H9 (cell line): ENCODE measurements at regions not wholly inside any gene's neighbourhood (a gene's known extent, or its start where the extent isn't known, plus 50 kb on each side); places are given as distances from the start of the nearest gene placed in this dataset.

Source experiments
- DNase-seq: peaks from one replicate; pipeline ENCODE4 v3.0.0-alpha.2; 2017
- H2AFZ ChIP-seq: one replicate; pipeline ENCODE4 v1.6.1; 2013; ENCODE audit warnings: mild to moderate bottlenecking, low read length, control low read depth, moderate library complexity
- H2AK5ac ChIP-seq: 2 replicates; pipeline ENCODE4 v1.6.1; 2013; ENCODE audit warnings: low read length, control low read depth, mixed read lengths; ENCODE audit not compliant: insufficient read length
- H2BK120ac ChIP-seq: one replicate; pipeline ENCODE4 v1.6.1; 2013; ENCODE audit warnings: low read depth, mild to moderate bottlenecking, low read length, control low read depth, inconsistent platforms; ENCODE audit not compliant: poor library complexity, severe bottlenecking
- H2BK12ac ChIP-seq: 2 replicates; pipeline ENCODE4 v1.6.1; 2013; ENCODE audit warnings: low read length, control low read depth, mixed read lengths, low read depth; ENCODE audit not compliant: insufficient read length
- H2BK15ac ChIP-seq: 2 replicates; pipeline ENCODE4 v1.6.1; 2013; ENCODE audit warnings: low read depth, low read length, control low read depth
- H2BK20ac ChIP-seq: one replicate; pipeline ENCODE4 v1.6.1; 2013; ENCODE audit warnings: low read depth, mild to moderate bottlenecking, low read length, control low read depth, inconsistent platforms; ENCODE audit not compliant: poor library complexity, severe bottlenecking
- H2BK5ac ChIP-seq: 2 replicates; pipeline ENCODE4 v1.6.1; 2013; ENCODE audit warnings: low read length, control low read depth, mixed read lengths; ENCODE audit not compliant: insufficient read length
- H3K14ac ChIP-seq: 2 replicates; pipeline ENCODE4 v1.6.1; 2013; ENCODE audit warnings: low read length, control low read depth; ENCODE audit not compliant: insufficient read depth
- H3K18ac ChIP-seq: 2 replicates; pipeline ENCODE4 v1.6.1; 2013; ENCODE audit warnings: low read depth, mild to moderate bottlenecking, mixed read lengths, low read length, control low read depth; ENCODE audit not compliant: insufficient read length
- H3K23ac ChIP-seq: 2 replicates; pipeline ENCODE4 v1.6.1; 2013; ENCODE audit warnings: low read length, control low read depth, mixed read lengths, low read depth; ENCODE audit not compliant: insufficient read length
- H3K23me2 ChIP-seq: 2 replicates; pipeline ENCODE4 v1.6.1; 2013; ENCODE audit warnings: low read depth, mild to moderate bottlenecking, mixed read lengths, low read length, control low read depth; ENCODE audit not compliant: insufficient read length, poor library complexity, severe bottlenecking
- H3K27ac ChIP-seq: 2 replicates; pipeline ENCODE4 v1.5.1; 2013; ENCODE audit warnings: low read length, control low read depth, mixed read lengths, low read depth; ENCODE audit not compliant: insufficient read length
- H3K27me3 ChIP-seq: 2 replicates; pipeline ENCODE4 v1.6.1; 2013; ENCODE audit warnings: low read length, control low read depth, inconsistent platforms; ENCODE audit not compliant: insufficient read depth
- H3K4ac ChIP-seq: 2 replicates; pipeline ENCODE4 v1.6.1; 2013; ENCODE audit warnings: low read depth, mild to moderate bottlenecking, control low read depth, inconsistent platforms, low read length, moderate library complexity
- H3K4me1 ChIP-seq: 2 replicates; pipeline ENCODE4 v1.6.1; 2013; ENCODE audit warnings: low read length, control low read depth, inconsistent platforms; ENCODE audit not compliant: insufficient read depth
- H3K4me2 ChIP-seq: 2 replicates; pipeline ENCODE4 v1.6.1; 2013; ENCODE audit warnings: low read length, control low read depth, mixed read lengths; ENCODE audit not compliant: insufficient read length, insufficient read depth
- H3K56ac ChIP-seq: 2 replicates; pipeline ENCODE4 v1.6.1; 2013; ENCODE audit warnings: low read depth, mild to moderate bottlenecking, mixed read lengths, low read length, control low read depth; ENCODE audit not compliant: insufficient read length
- H3K79me1 ChIP-seq: 2 replicates; pipeline ENCODE4 v1.6.1; 2013; ENCODE audit warnings: low read depth, mild to moderate bottlenecking, moderate library complexity, low read length, control low read depth, inconsistent platforms; ENCODE audit not compliant: insufficient read depth, poor library complexity, severe bottlenecking
- H3K79me2 ChIP-seq: 2 replicates; pipeline ENCODE4 v1.6.1; 2013; ENCODE audit warnings: low read length, control low read depth, inconsistent platforms; ENCODE audit not compliant: insufficient read depth
- H3K9ac ChIP-seq: 2 replicates; pipeline ENCODE4 v1.6.1; 2013; ENCODE audit warnings: low read length, control low read depth, mixed read lengths; ENCODE audit not compliant: insufficient read length; ENCODE audit errors: extremely low read depth
- H3K9me3 ChIP-seq: one replicate; pipeline ENCODE4 v1.6.1; 2013; ENCODE audit warnings: low read depth, low read length, inconsistent platforms; ENCODE audit not compliant: control insufficient read depth
- H3T11ph ChIP-seq: one replicate; pipeline ENCODE4 v1.6.1; 2013; ENCODE audit warnings: mild to moderate bottlenecking, low read length, control low read depth, inconsistent platforms
- H4K20me1 ChIP-seq: one replicate; pipeline ENCODE4 v1.6.1; 2013; ENCODE audit not compliant: control insufficient read depth, insufficient read length, insufficient read depth
- H4K5ac ChIP-seq: 2 replicates; pipeline ENCODE4 v1.6.1; 2013; ENCODE audit warnings: low read depth, mild to moderate bottlenecking, mixed read lengths, low read length, control low read depth; ENCODE audit not compliant: insufficient read length
- H4K8ac ChIP-seq: replicated peaks from 2 replicates; pipeline ENCODE4 v1.6.1; 2013; ENCODE audit warnings: low read length, control low read depth, mixed read lengths, low read depth; ENCODE audit not compliant: insufficient read length
- H4K91ac ChIP-seq: 2 replicates; pipeline ENCODE4 v1.6.1; 2013; ENCODE audit warnings: low read depth, mild to moderate bottlenecking, moderate library complexity, mixed read lengths, low read length, control low read depth; ENCODE audit not compliant: insufficient read length
- H3K27ac Mint-ChIP-seq, 3 experiments: 2 replicates in 2 of 3; 3 replicates in 1 of 3; pipeline ENCODE4 v1.8.0; 2020 to 2021; ENCODE audit warnings: mixed read lengths in 3 of 3, mild to moderate bottlenecking in 1 of 3, moderate library complexity in 1 of 3
- H3K27me3 Mint-ChIP-seq: 2 replicates; pipeline ENCODE4 v1.8.0; 2021; ENCODE audit warnings: low read depth, mild to moderate bottlenecking, moderate library complexity, mixed read lengths
- H3K36me3 Mint-ChIP-seq, 3 experiments: 2 replicates in 2 of 3; 3 replicates in 1 of 3; pipeline ENCODE4 v1.8.0; 2020 to 2021; ENCODE audit warnings: low read depth in 3 of 3, mixed read lengths in 3 of 3; ENCODE audit not compliant: insufficient read depth in 1 of 3
- H3K4me1 Mint-ChIP-seq, 2 experiments: 2 replicates each; pipeline ENCODE4 v1.8.0; 2020; ENCODE audit warnings: mixed read lengths in 2 of 2
- H3K4me3 Mint-ChIP-seq, 2 experiments: 2 replicates in 1 of 2; 3 replicates in 1 of 2; pipeline ENCODE4 v1.8.0; 2020 to 2021; ENCODE audit warnings: mild to moderate bottlenecking in 2 of 2, mixed read lengths in 2 of 2, moderate library complexity in 1 of 2
- H3K9me3 Mint-ChIP-seq, 2 experiments: 2 replicates in 1 of 2; 3 replicates in 1 of 2; pipeline ENCODE4 v1.8.0; 2020; ENCODE audit warnings: mild to moderate bottlenecking in 2 of 2, mixed read lengths in 2 of 2, moderate library complexity in 1 of 2
- CTCF ChIP-seq: fragments of 200-600 bp; sonication (generic); conservative IDR thresholded peaks from 3 replicates; pipeline ENCODE4 v1.8.0; 2021; ENCODE audit warnings: antibody characterized with exemption, mild to moderate bottlenecking
- WGBS: extraction: QIAGEN DNeasy Blood & Tissue Kit; methylation state at CpG from one replicate; pipeline ENCODE4 v1.1.7; 2013; ENCODE audit warnings: missing lambda C conversion rate, low lambda C conversion rate, mixed read lengths; ENCODE audit not compliant: insufficient read length; ENCODE audit errors: extremely low coverage; 5-methylcytosine and 5-hydroxymethylcytosine counted together

GRCh38 chr3:30269751-30270445 is 336.5 kb upstream of the TGFBR2 start:
- no peak overlapping the region for H3K27ac Mint-ChIP-seq
- no peak overlapping the region for H3K56ac ChIP-seq
- no peaks in the 10 kb centered on the region for H3K79me1 ChIP-seq
- H4K8ac ChIP-seq, result no peak overlapping the region
- no peak overlapping the region for H2AFZ ChIP-seq
- no peak overlapping the region for H3K9ac ChIP-seq
- no peak overlapping the region for H3T11ph ChIP-seq
- no peak overlapping the region for H3K18ac ChIP-seq
- H3K4me3 Mint-ChIP-seq, result no peak overlapping the region
- no peak overlapping the region for H3K23ac ChIP-seq
- H3K9me3 Mint-ChIP-seq, result peaks cover 7 to 14% of the 10 kb centered on the region in 2 experiments; a peak in 4 of 5 replicates
- H3K27me3 ChIP-seq, result no peaks in the 10 kb centered on the region
- no peak overlapping the region for H3K4me2 ChIP-seq
- H3K36me3 Mint-ChIP-seq, result peaks cover 0 to 9% (median 6%) of the 10 kb centered on the region in 3 experiments; a peak in 5 of 7 replicates
- no peak overlapping the region for H3K14ac ChIP-seq
- no peak overlapping the region for H2BK20ac ChIP-seq
- no peaks in the 10 kb centered on the region for H4K20me1 ChIP-seq
- no peak overlapping the region for H3K4ac ChIP-seq
- H2BK12ac ChIP-seq, result no peak overlapping the region
- no CpG with 5 or more reads among the region's 10 CpGs for WGBS
- H2BK120ac ChIP-seq, result no peak overlapping the region
- H4K5ac ChIP-seq, result no peak overlapping the region
- peaks cover 0 to 4% of the 10 kb centered on the region in 2 experiments; a peak in 1 of 4 replicates for H3K4me1 Mint-ChIP-seq
- no peak overlapping the region for H2BK15ac ChIP-seq
- H3K27ac ChIP-seq, result no peak overlapping the region
- no peak for TF ChIP-seq CTCF
- no peaks in the 10 kb centered on the region; the same call in 1 of the 2 replicates for H3K27me3 Mint-ChIP-seq
- H3K79me2 ChIP-seq, result no peaks in the 10 kb centered on the region
- H2AK5ac ChIP-seq, result no peak overlapping the region
- no peaks in the 10 kb centered on the region for H3K23me2 ChIP-seq
- no peak overlapping the region for H4K91ac ChIP-seq
- H2BK5ac ChIP-seq, result no peak overlapping the region
- H3K4me1 ChIP-seq, result no peaks in the 10 kb centered on the region; the same call in 1 of the 2 replicates
- no peak for DNase-seq
- no peaks in the 10 kb centered on the region for H3K9me3 ChIP-seq
